ENCODE measurements at regions not wholly inside any gene's neighbourhood (a gene's known extent, or its start where the extent isn't known, plus 50 kb on each side); places are given as distances from the start of the nearest gene placed in this dataset.
"Not testable (repeated sequence)": the region's sequence is repeated elsewhere in the genome, so short reads cannot be mapped to it uniquely, and the experiment has no call there.

GRCh38 chr5:112534611-112535255, 115.7 kb upstream of the EPB41L4A start:
- Histone ChIP-seq H3K4me3 (no peak overlapping the region), H3K27me3 (no peaks in the 10 kb centered on the region), H3K4me1 (no peaks in the 10 kb centered on the region), H3K36me3 (no peaks in the 10 kb centered on the region), H3K27ac (no peak overlapping the region), H3K9me3 (no peaks in the 10 kb centered on the region)
- 66% methylated on average over 4 of the region's 4 CpGs for WGBS, 2 donors
- TF ChIP-seq POLR2A (IDR thresholded peaks at IDR 0.05) = no peak
- TF ChIP-seq CTCF (IDR thresholded peaks at IDR 0.05) = no peak
- TF ChIP-seq EP300 (IDR thresholded peaks at IDR 0.05) = no peak
- no peak for DNase-seq (ENCODE audit: low spot score in 2 of 2)

DNA sequence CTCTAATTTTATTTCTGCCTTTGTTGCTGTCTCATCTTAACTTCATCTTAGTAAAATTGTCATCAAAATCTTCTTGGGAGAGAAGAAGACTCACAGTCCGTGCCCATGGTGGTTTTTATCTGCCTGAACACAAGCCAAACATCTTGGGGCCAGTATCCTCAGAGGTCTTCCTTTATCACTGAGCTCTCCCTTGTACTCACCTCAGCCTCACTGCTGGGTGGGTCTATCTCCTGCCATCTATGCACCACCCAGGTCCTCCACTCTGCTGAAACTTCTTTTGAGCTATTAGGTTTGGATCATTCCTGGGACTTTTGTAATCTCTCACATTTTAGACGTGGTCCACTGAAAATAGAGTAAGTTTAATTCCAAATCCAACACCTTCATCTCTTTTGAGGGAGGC, 116.3 kb upstream of the EPB41L4A start:
- H3K27ac ChIP-seq = no peak overlapping the region
- no peaks in the 10 kb centered on the region for H3K36me3 ChIP-seq
- TF ChIP-seq EP300 (IDR thresholded peaks at IDR 0.05) (no peak), POLR2A (IDR thresholded peaks at IDR 0.05) (no peak), CTCF (IDR thresholded peaks at IDR 0.05) (no peak)
- H3K4me1 ChIP-seq = no peaks in the 10 kb centered on the region
- 69 to 79% methylated on average over 2 of the region's 2 CpGs for WGBS, 2 donors
- no peak overlapping the region for H3K4me3 ChIP-seq
- no peaks in the 10 kb centered on the region for H3K9me3 ChIP-seq
- DNase-seq (ENCODE audit: low spot score in 2 of 2) = no peak
- no peaks in the 10 kb centered on the region for H3K27me3 ChIP-seq

- not testable (repeated sequence) for H3K27me3 ChIP-seq; DNase-seq (ENCODE audit: low spot score in 2 of 2); H3K4me3 ChIP-seq; H3K9me3 ChIP-seq; H3K4me1 ChIP-seq; H3K27ac ChIP-seq; H3K36me3 ChIP-seq
- 69 to 77% methylated on average over 3 of the region's 3 CpGs for WGBS, 2 donors
Observed at GRCh38 chr5:112544558-112544957, 125.5 kb upstream of the EPB41L4A start.

GRCh38 chr5:112546946-112547592, 128.0 kb upstream of the EPB41L4A start:
- no peak for TF ChIP-seq CTCF (IDR thresholded peaks at IDR 0.05)
- no peak for TF ChIP-seq POLR2A (IDR thresholded peaks at IDR 0.05)
- no peak for TF ChIP-seq EP300 (IDR thresholded peaks at IDR 0.05)
- WGBS, 2 donors = 81 to 88% methylated on average over 4 of the region's 4 CpGs
- Histone ChIP-seq H3K27ac (no peak overlapping the region), H3K9me3 (no peaks in the 10 kb centered on the region), H3K4me1 (no peaks in the 10 kb centered on the region), H3K4me3 (no peak overlapping the region), H3K36me3 (no peaks in the 10 kb centered on the region), H3K27me3 (no peaks in the 10 kb centered on the region)
- no peak for DNase-seq (ENCODE audit: low spot score in 2 of 2)

DNA sequence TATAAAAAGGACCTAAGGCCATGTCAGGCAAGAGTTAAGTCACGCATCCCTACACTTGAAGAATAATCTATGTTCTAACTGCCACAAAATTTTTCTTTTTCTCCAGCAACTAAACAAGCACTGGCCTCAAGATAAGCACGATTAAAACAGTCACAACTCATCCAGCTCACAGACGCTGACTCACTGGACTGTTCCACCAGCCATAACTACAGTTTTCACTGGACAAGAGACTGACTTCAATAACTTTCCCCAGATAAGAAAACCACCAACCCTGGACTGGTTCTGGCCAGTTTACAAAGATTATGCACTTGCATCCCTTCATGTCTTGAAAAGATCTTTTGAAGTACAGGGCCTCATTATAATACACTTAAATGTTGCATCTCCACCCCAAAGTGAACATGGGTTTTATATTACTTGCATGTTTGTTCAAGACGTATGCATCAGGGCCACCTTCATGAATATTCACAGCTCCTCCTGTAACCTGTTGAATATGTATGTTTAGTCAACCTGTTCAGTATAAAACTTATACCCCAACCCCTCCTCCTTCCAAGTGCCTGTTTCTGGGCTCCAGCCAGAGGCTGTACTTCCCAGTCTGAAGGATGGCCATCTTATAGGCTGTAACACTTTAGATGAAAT, 129.3 kb upstream of the EPB41L4A start:
- no peaks in the 10 kb centered on the region for H3K36me3 ChIP-seq
- H3K27me3 ChIP-seq = no peaks in the 10 kb centered on the region
- 47 to 55% methylated on average over 4 of the region's 4 CpGs for WGBS, 2 donors
- TF ChIP-seq EP300 (IDR thresholded peaks at IDR 0.05) (no peak), POLR2A (IDR thresholded peaks at IDR 0.05) (no peak), CTCF (IDR thresholded peaks at IDR 0.05) (no peak)
- H3K27ac ChIP-seq = no peak overlapping the region
- no peak overlapping the region for H3K4me3 ChIP-seq
- no peaks in the 10 kb centered on the region for H3K9me3 ChIP-seq
- DNase-seq (ENCODE audit: low spot score in 2 of 2) = no peak
- H3K4me1 ChIP-seq = no peaks in the 10 kb centered on the region

All from tibial nerve (tissue), 4 donors.